GM21360 (cell line): ENCODE measurements at regions not wholly inside any gene's neighbourhood (a gene's known extent, or its start where the extent isn't known, plus 50 kb on each side); places are given as distances from the start of the nearest gene placed in this dataset.
"Not testable (repeated sequence)": the region's sequence is repeated elsewhere in the genome, so short reads cannot be mapped to it uniquely, and the experiment has no call there.

Experiments used
- ATAC-seq: cut with Tn5 transposase; IDR thresholded peaks from one replicate; pipeline ENCODE4 v1.9.1; 2021; ENCODE audit warnings: mild to moderate bottlenecking, moderate library complexity; ENCODE audit not compliant: unreplicated experiment

DNA sequence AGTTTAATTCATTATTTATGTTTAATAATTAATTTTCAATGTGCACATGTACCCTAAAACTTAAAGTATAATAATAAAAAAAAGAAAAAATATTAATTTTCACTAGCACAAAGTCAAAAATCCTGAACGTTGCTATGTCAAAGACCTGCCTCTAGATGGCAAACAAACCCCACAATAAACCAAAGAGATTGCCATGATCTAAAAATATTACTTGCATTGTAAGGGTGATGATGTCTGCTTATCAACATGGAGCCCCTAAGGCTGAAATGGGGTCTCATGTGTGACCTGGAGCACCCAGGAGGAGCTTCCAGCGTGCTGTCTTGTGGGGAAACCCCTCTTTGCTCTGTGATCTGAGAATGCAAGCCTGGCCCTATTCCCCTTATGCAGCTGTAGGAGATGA is 1259.3 kb downstream of the RPIA start:
- not testable (repeated sequence) for ATAC-seq

DNA sequence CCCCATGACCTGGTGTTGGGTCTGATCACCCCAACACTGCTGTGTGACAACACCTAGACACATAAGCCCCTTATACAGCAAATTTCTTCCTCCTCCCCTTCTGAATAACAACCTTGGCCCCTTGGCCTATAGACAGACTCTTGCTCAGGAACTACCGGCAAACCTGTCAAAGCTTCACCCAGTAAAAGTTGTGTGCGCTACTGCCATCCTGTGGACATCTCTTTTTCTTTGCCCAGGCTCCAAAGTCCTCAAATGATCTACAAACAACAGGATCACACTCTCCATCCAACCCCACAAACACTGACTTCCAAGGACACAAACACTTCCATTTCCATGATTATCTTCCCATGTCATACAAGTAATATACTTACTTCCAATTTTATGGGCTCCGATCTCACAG is 1265.8 kb downstream of the RPIA start:
- ATAC-seq, result peak; percentile 58

DNA sequence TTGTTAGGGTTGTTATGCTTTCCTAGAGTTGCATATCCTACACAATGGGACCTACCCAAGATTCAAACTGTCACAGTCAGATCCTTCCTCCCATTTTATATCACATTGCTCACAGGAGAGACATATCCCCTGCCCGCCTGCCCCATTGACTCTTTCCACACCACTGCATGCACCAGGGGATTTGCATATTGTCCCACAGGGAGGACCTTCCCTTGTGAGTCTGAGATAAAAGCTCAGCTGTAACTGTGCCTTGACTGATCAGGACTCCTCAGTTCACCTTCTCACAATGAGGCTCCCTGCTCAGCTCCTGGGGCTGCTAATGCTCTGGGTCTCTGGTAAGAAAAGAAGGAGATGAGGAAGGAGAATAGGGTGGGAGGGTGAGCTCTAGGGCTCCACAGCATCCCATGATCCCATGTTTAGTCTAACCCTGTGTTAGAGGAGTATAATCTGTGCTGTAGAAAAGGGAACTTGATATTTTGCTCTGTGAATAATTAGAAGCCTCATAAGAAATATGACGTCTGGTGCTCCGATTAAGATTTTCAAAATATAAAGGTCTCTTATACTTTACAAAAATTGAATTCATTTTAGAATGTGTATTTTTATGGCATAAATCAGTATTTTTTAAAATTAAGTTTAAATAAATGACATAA is 1268.4 kb downstream of the RPIA start:
- ATAC-seq, result not testable (repeated sequence)

DNA sequence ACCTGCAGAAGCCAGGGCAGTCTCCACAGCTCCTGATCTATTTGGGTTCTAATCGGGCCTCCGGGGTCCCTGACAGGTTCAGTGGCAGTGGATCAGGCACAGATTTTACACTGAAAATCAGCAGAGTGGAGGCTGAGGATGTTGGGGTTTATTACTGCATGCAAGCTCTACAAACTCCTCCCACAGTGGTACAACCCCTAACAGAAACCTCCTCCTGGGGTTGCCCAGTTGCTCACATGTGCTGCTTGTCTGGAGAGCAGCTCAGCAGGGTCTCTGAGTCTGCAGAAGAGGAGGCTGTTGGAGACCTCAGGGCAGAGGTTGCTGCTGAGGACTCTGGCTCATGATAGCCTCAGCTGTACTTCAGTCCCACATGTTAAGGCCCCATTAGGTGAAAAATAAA is 1269.1 kb downstream of the RPIA start:
- not testable (repeated sequence) for ATAC-seq

DNA sequence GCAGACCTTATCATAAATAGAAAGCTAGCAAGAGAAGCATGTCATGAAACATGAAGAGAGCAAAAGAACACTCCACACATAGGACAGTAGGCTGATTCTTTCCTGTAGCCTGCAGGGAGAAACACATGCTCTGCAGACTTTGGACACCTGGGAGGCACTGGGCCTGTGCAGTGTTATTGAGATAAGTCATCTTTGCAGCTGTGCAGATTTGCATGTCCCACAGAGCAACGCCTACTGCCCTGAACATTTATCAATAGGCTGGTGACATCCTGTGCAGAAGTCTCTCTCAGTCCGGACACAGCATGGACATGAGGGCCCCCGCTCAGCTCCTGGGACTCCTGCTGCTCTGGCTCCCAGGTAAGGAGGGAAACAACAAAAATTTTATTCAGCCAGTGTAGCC is 1277.1 kb downstream of the RPIA start:
- peak; percentile 72 for ATAC-seq

DNA sequence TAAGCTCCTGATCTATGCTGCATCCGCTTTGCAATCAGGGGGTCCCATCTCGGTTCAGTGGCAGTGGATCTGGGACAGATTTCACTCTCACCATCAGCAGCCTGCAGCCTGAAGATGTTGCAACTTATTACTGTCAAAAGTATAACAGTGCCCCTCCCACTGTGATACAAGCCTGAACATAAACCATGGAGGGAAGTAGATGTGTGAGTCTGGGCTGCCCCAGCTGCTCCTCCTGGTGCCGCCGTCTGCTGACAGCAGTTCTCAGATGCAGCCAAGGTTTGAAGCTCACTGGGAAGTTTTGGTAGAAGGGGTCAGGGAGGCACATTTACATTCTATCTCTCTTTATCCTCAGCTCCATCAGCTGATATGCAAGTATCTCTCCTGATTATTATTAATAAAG is 1277.7 kb downstream of the RPIA start:
- not testable (repeated sequence) for ATAC-seq

DNA sequence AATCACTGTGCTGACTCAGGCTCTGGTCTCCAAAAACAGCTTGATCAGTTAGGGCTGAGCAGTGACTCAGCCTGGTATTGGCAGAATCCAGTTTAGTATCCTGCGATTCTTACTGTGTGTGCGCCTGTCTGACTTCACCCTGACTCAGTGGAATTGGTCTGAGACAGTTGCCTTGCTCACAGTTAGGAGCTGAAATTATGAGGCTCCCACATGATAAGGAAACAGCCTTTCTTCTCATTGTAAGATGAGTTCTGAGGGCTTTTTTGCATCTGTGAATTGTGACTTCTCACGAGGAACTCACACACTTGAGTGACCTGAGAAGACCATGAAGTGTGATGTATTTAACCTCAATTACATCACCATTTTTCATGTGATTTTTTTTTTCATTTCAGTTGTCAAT is 1282.4 kb downstream of the RPIA start:
- ATAC-seq, result not testable (repeated sequence)

DNA sequence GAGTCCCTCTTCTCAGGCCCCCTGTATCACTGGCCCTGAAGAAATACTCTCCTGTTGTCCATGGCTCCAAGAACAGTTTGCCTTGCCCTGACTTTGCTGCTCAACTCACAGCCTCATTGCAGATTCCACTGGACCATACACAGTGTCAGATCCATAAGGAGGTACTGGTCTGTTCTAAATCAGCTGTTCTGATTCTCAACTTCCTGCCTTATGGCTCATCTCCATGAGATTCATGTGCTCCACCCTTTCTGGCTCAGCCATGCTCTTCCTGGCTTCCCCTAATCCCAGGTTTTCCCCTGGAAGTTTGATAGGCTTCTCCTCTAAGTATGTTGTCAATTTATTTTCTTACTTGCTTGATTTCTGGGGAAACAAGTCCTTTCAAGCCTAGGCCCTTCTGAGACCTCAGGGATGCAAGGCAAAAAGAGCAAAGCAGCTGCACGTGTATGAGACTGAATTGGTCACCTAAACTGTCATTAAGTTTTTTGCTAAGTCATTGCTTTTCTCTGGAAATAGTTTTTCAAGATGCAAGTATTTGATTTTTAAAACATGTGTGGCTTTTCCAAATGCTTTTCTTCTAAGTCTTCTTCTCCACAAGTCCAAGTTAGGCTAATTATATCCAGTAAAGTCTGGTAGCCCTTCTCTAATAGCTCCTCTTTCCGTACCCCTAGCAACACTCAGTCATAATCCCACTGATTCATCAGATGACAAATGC is 1288.5 kb downstream of the RPIA start:
- ATAC-seq, result not testable (repeated sequence)

DNA sequence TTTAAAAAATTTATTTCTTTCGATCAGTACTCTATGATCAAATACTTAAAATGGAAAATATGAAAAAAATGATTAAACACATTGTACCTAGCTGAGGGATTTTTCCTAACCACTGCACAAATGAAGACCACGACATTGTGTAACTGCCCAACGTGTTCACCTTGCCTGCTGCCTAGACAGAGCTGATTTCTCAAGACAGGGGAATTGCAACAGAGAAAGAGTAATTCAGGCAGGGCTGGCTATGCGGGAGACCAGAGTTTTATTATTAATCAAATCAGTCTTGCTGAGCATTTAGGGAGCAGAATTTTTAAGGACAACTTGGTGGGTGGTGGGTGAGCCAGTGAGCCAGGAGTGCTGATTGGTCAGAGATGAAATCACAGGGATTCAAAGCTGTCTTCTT is 1290.8 kb downstream of the RPIA start:
- not testable (repeated sequence) for ATAC-seq

DNA sequence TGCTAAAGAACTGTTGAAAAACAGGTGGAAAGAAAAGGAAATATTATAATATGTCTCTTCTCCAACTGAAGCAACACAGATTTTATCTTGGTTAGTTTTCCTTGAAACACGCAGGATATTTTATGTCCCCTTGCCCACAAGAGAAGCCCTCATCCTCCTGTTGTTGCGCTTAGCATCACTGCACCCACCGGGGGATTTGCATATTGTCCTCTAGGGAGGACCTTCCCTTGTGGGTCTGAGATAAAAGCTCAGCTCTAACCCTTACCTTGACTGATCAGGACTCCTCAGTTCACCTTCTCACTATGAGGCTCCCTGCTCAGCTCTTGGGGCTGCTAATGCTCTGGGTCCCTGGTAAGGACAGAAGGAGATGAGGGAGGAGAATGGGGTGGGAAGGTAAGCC is 1294.2 kb downstream of the RPIA start:
- ATAC-seq, result not testable (repeated sequence)

DNA sequence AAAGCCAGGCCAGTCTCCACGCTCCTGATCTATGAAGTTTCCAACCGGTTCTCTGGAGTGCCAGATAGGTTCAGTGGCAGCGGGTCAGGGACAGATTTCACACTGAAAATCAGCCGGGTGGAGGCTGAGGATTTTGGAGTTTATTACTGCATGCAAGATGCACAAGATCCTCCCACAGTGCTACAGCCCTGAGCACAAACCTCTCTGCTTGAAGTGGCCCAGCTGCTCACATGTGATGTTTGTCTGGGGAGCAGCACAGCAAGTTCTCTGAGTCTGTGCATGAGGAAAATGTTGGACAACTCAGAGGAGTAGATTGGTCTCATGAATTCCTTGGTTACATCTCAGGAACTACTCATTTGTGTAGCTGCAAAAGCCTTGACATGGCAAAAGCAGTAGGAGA is 1295.1 kb downstream of the RPIA start:
- not testable (repeated sequence) for ATAC-seq

DNA sequence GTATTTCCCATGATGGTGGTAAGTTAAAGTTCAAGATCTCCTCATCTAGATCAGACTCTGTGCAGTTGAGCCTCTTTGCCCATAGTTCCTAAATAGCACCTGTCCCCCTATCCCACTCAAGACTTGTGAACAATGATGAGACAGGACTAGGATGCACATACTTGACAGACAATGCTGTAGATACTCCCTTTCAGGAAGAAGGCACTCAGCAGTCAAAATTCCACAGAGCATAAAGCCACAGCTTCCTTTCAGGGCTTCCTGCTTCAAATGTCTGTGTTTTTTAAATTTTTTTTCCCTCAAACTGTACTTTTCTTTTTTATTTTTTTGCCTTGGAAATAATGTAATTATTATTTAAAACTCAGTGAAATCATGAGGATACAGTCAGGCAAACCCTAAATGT is 1305.3 kb downstream of the RPIA start:
- ATAC-seq, result not testable (repeated sequence)

DNA sequence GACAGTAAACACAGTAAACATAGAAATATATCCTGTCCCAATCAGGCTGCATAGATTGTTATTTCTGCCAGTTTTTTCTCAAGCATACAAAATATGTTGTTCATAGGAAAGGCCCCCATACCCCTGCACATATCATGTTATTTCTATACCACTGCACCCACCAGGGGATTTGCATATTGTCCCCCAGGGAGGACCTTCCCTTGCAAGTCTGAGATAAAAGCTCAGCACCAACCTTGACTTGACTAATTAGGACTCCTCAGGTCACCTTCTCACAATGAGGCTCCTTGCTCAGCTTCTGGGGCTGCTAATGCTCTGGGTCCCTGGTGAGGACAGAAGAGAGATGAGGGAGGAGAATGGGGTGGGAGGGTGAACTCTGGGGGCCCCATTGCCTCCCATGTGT is 1313.1 kb downstream of the RPIA start:
- not testable (repeated sequence) for ATAC-seq

DNA sequence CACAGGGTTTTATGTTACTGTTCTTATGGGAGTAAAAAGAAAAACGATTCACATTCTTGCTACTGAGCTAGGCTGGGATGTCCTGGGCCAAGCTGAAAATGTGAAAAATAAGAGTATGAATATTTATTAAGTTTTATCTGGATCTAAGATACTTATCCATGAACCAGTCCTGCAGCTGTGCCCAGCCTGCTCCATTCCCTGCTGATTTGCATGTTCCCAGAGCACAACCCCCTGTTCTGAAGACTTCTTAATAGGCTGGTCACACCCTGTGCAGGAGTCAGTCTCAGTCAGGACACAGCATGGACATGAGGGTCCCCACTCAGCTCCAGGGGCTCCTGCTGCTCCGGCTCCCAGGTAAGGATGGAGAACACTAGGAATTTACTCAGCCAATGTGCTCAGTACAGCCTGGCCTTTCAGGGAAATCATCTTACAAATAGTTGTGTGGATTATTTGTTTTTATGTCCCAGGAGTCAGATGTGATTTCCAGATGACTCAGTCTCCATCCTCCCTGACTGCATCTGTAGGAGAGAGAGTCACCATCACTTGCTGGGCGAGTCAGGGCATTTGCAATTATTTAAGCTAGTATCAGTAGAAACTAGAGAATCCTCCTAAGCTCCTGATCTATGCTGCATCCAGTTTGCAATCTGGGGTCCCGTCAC is 1319.1 kb downstream of the RPIA start:
- ATAC-seq, result not testable (repeated sequence)

DNA sequence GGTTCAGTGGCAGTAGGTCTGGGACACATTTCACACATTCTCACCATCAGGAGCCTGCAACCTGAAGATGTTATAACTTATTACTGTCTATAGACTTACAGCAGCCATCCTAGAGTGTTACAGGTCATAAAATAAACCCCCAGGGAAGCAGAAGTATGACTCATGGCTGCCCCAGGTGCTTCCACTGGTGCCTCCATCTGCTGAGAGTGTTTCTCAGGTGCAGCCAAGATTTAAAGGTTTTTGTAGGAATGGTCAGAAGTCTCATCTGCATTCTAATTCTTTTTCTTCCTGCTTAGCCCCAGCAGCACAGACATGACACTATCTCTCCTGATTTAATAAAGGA is 1319.6 kb downstream of the RPIA start:
- ATAC-seq, result not testable (repeated sequence)

DNA sequence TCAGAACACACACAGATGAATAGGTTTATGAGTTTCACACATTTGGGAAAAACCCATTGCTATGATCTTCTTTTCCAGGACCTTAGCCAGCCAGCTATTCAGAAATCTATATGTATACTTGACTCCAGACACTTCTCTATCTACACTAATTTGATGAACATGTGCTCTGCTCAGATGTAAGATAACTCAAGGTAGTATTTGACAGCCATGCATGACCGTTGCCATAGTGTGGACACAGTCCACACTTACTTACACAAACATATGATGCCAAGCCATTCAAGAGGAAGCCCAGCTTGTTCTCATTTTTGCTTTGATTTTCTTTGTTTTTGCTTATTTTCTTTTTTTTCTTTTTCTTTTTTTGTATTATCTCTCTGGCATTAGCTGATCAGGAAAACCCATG is 1328.4 kb downstream of the RPIA start:
- ATAC-seq, result not testable (repeated sequence)

DNA sequence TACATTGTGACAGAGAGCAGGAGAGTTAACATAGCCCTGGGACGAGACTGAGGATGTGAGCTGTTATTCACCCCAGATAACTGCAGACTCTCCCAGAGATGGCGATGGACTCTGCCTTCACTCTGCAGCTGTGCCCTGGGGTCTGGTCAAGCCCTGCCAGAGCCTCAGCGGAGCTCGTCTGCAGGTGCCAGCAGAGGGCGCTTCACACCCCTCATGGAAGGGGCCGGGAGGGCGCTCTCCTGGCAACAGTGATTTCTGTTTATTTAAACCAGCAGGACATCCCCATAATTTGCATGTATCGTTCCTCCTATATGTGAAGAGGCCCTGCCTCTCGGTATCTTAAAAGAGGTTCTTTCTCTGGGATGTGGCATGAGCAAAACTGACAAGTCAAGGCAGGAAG is 1329.8 kb downstream of the RPIA start:
- peak; percentile 87 for ATAC-seq

DNA sequence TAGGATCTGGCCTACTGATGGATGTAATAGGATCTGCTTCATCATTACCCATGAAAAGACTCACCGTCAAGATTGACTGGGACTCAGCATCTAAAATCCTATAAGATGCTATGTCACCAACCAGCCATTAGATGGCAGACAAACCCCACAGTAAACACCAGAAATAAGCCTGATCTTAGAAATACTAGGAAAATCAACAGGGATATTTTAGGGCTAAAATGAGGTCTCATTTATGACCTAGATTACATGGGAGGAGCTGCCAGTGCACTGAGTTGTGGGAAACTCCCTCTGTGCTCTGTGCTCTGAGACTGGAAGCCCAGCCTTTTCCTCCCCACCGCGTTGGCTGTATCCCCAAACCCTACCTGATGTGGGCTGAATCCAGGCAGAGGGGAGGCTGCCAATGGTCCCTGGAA is 1335.8 kb downstream of the RPIA start:
- ATAC-seq, result peak; percentile 73

DNA sequence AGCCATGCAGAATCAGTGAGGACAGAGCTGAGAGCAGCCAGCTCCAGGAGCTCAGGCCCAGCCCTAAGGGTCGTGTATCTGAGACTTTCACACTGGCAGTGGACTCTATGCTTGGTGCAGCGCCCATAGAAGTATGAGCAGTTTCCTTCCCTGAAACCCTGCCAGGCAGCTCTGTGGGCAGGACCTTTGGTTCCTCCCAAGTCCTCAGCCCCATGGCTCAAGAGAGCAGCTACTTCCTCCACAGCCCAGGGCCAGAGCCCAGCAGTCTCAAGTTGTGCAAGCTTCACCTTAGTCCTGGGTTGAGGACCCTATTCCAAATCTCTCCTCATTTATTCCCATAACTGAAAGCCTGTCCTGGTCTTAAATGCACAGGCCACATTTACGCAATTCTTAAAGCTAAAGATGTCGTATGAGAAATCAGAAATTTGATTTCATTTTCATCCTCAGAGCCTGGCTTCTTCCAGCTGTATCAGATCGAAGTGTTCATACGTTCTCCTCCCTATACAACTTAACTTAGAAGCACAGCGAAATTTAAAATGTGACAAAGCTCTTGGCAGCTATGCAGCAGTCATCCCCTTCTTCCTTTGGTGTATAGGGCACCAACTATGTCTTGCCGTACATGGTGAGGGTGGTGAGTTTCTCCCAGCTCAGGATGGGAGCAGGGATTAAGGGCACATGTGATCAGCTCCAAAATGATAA is 1337.1 kb downstream of the RPIA start:
- ATAC-seq, result not testable (repeated sequence)

DNA sequence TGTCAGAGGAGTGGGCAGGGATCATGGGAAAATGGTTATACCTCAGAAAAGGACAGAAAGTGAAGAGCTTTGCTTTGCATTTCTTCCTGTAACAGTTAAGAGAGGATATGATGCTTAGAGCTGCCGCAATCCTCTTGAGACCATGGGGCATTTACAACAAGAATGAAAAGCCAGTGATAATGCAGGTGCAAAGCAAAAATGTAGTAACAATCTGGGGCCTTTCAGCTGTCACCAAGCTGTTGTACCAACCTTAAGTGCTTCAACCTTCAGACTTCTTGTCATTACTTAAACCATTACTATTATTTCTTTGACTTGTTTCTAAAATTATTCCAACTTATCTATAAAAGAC is 1337.6 kb downstream of the RPIA start:
- not testable (repeated sequence) for ATAC-seq

DNA sequence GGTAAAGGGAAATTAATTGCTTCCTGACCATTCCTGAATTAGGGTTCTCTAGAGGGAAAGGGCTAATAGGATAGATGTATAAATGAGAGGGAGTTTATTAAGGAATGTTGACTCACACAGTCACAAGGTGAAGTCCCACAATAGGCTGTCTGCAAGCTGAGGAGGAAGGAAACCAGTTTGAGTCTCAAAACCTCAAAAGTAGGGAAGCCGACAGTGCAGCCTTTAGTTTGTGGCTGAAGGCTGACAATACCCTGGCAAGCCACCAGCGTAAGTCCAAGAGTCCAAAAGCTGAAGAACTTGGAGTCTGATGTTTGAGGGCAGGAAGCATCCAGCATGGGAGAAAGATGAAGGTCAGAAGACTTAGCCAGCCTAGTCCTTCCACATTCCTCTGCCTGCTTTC is 1340.8 kb downstream of the RPIA start:
- not testable (repeated sequence) for ATAC-seq

DNA sequence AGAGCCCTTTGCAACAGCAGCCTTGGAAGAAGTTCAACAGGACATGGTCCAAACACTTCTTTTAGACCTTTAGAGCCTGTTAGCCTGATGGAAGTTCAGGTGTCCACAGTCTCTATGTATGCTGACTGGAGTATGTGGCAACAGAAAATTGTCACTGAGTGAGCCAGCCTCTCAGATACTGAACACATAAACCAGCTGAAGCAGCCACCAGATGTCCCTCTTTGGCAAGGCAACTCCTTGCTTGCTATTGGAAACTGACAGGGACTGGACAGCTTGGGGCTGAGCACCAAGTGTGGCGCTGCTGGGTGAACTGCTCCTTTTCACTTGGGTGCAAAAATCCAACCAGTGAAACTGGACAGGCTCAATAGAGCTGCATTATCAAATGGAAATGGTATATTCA is 1344.9 kb downstream of the RPIA start:
- not testable (repeated sequence) for ATAC-seq
